ENCODE measurements at regions not wholly inside any gene's neighbourhood (a gene's known extent, or its start where the extent isn't known, plus 50 kb on each side); places are given as distances from the start of the nearest gene placed in this dataset.
A peak's percentile ranks its signal among the peaks of the same experiment; 100 is the strongest.

GRCh38 chr13:33891196-33891742 is 73.3 kb downstream of the RFC3 start:
- DNase-seq (ENCODE audit: low read depth, low spot score): no peak

- DNase-seq (ENCODE audit: low read depth, low spot score): no peak
These were observed 75.6 kb downstream of the RFC3 start for GRCh38 chr13:33893559-33893958.

GRCh38 chr13:33904431-33904830 is 86.5 kb downstream of the RFC3 start:
- no peak for DNase-seq (ENCODE audit: low read depth, low spot score)

GRCh38 chr13:33908116-33908515 is 90.2 kb downstream of the RFC3 start:
- DNase-seq (ENCODE audit: low read depth, low spot score): no peak

GRCh38 chr13:33910255-33910654 is 92.3 kb downstream of the RFC3 start:
- DNase-seq (ENCODE audit: low read depth, low spot score): no peak

GRCh38 chr13:33911521-33911920 is 93.6 kb downstream of the RFC3 start:
- DNase-seq (ENCODE audit: low read depth, low spot score): no peak

GRCh38 chr13:33913829-33914228 is 95.9 kb downstream of the RFC3 start:
- DNase-seq (ENCODE audit: low read depth, low spot score): no peak

- DNase-seq (ENCODE audit: low read depth, low spot score): no peak
These were observed 99.2 kb downstream of the RFC3 start for GRCh38 chr13:33917190-33917589.

GRCh38 chr13:33918199-33918932 is 100.4 kb downstream of the RFC3 start:
- DNase-seq (ENCODE audit: low read depth, low spot score): no peak

GRCh38 chr13:33919120-33919519 is 101.2 kb downstream of the RFC3 start:
- DNase-seq (ENCODE audit: low read depth, low spot score): no peak

GRCh38 chr13:33925563-33925962 is 107.6 kb downstream of the RFC3 start:
- DNase-seq (ENCODE audit: low read depth, low spot score): no peak

GRCh38 chr13:33927315-33927714 is 109.4 kb downstream of the RFC3 start:
- DNase-seq (ENCODE audit: low read depth, low spot score): no peak

GRCh38 chr13:33931397-33932311 is 113.7 kb downstream of the RFC3 start:
- DNase-seq (ENCODE audit: low read depth, low spot score): peak; percentile 30

GRCh38 chr13:33932769-33933406 is 114.9 kb downstream of the RFC3 start:
- no peak for DNase-seq (ENCODE audit: low read depth, low spot score)

GRCh38 chr13:33933810-33934209 is 115.9 kb downstream of the RFC3 start:
- DNase-seq (ENCODE audit: low read depth, low spot score): no peak

GRCh38 chr13:33934343-33934742 is 116.4 kb downstream of the RFC3 start:
- no peak for DNase-seq (ENCODE audit: low read depth, low spot score)

- DNase-seq (ENCODE audit: low read depth, low spot score): no peak
These were observed 117.0 kb downstream of the RFC3 start for GRCh38 chr13:33934951-33935371.

- no peak for DNase-seq (ENCODE audit: low read depth, low spot score)
These were observed 118.0 kb downstream of the RFC3 start for GRCh38 chr13:33935969-33936368.

- peak; percentile 9 for DNase-seq (ENCODE audit: low read depth, low spot score)
These were observed 119.6 kb downstream of the RFC3 start for GRCh38 chr13:33937373-33938098.

- DNase-seq (ENCODE audit: low read depth, low spot score): no peak
These were observed 122.3 kb downstream of the RFC3 start for GRCh38 chr13:33940256-33940655.

- peak; percentile 12 for DNase-seq (ENCODE audit: low read depth, low spot score)
These were observed 122.9 kb downstream of the RFC3 start for GRCh38 chr13:33940898-33941297.
